Activated CD8-positive, alpha-beta T cell treated with anti-CD3 and anti-CD28 coated beads for 36 hours (primary cell): ENCODE measurements at regions not wholly inside any gene's neighbourhood (a gene's known extent, or its start where the extent isn't known, plus 50 kb on each side); places are given as distances from the start of the nearest gene placed in this dataset.
"Not testable (repeated sequence)": the region's sequence is repeated elsewhere in the genome, so short reads cannot be mapped to it uniquely, and the experiment has no call there.

Experiments
- ATAC-seq: fragments of 200-7000 bp; cut with Tn5 transposase; one replicate; pipeline ENCODE4 v1.10.0; 2021; ENCODE audit warnings: mild to moderate bottlenecking, moderate library complexity
- CTCF ChIA-PET: fragments of 350-600 bp; sonication (Branson Sonifier 250); formaldehyde crosslinking; loops from one replicate; lab custom pipeline; 2021; ENCODE audit warnings: antibody characterized with exemption; lab: Charles Lee
- POLR2A ChIA-PET: fragments of 350-600 bp; sonication (Branson Sonifier 250); formaldehyde crosslinking; loops from one replicate; lab custom pipeline; 2021; ENCODE audit warnings: antibody characterized with exemption; lab: Charles Lee
- DNase-seq: peaks from one replicate; pipeline ENCODE4 v3.0.0-alpha.2; 2020
- H3K27ac Mint-ChIP-seq: one replicate; pipeline ENCODE4 v1.8.0; 2021; ENCODE audit warnings: mild to moderate bottlenecking, mixed read lengths
- H3K27me3 Mint-ChIP-seq: one replicate; pipeline ENCODE4 v1.8.0; 2021; ENCODE audit warnings: mixed read lengths
- H3K36me3 Mint-ChIP-seq: one replicate; pipeline ENCODE4 v1.8.0; 2021; ENCODE audit warnings: low read depth, mixed read lengths
- H3K4me1 Mint-ChIP-seq: one replicate; pipeline ENCODE4 v1.8.0; 2021; ENCODE audit warnings: low read depth, mixed read lengths
- H3K4me3 Mint-ChIP-seq: one replicate; pipeline ENCODE4 v1.8.0; 2021; ENCODE audit warnings: mild to moderate bottlenecking, moderate library complexity, mixed read lengths
- H3K9me3 Mint-ChIP-seq: one replicate; pipeline ENCODE4 v1.8.0; 2021; ENCODE audit warnings: mixed read lengths
- intact Hi-C: fragments of 100-400 bp; cut with micrococcal nuclease; formaldehyde crosslinking; loops from one replicate; pipeline ENCODE4 v1.10.0; 2022
- TF ChIP-seq, protein P1 (sequence below): fragments of 200-600 bp; IDR thresholded peaks from one replicate; pipeline ENCODE4 v1.8.0; 2022; ENCODE audit warnings: antibody characterized with exemption, mild to moderate bottlenecking

DNA sequence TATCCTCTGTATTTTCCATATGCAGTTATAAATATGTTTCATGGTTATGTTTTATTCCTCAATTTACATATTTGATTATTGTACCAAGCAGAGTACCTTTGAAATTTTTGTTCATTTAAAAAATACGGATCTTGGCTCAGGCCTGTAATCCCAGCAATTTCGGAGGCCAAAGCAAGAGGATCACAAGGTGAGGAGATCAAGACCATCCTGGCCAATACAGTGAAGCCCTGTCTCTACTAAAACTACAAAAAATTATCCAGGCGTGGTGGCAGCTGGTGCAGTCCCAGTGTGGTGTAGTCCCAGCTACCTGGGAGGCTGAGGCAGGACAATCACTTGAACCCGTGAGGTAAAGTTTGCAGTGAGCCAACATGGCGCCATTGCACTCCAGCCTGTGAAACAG is 251.2 kb upstream of the TPTE start:
- H3K27me3 Mint-ChIP-seq, POLR2A ChIA-PET, H3K27ac Mint-ChIP-seq, DNase-seq, CTCF ChIA-PET, H3K4me3 Mint-ChIP-seq, ATAC-seq, H3K36me3 Mint-ChIP-seq, intact Hi-C loops, H3K4me1 Mint-ChIP-seq: not testable (repeated sequence)
- peaks cover 15% of the 10 kb centered on the region for H3K9me3 Mint-ChIP-seq

DNA sequence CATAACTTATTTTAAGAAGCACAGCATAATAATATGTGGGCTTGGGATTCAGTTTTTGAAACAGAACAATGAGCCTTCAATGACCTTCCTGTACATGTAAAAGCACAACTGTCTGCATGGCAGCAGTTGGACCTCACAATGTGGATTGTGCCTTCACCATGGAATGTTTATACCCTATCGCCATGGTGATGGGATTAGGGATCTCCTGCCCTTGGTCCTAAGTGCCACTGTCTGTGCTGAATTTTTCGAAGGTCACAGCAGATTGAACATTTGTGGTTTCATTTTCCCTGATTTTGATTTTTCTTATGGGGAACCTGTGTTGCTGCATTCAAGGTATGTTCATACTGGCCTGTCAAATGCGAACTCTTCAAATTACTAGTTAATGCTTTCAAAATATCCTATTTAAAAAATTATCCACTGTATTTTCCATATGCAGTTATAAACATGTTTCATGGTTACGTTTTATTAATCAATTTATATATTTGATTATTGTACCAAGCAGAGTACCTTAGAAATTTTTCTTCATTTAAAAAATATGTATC is 249.6 kb upstream of the TPTE start:
- ATAC-seq, POLR2A ChIA-PET, intact Hi-C loops, H3K27ac Mint-ChIP-seq, H3K4me3 Mint-ChIP-seq, H3K4me1 Mint-ChIP-seq, CTCF ChIA-PET, H3K36me3 Mint-ChIP-seq, H3K27me3 Mint-ChIP-seq, DNase-seq: not testable (repeated sequence)
- H3K9me3 Mint-ChIP-seq, result peaks cover 15% of the 10 kb centered on the region

DNA sequence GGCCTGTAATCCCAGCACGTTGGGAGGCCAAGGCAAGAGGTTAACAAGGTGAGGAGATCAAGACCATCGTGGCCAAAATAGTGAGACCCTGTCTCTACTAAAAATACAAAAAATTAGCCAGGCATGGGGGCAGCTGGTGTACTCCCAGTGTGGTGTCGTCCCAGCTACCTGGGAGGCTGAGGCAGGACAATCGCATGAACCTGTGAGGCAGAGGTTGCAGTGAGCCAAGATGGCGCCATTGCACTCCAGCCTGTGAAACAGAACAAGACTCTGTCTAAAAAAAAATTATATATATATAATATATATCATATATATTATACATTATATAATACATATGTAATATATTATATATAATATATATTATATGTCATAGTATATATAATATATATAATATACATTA is 249.2 kb upstream of the TPTE start:
- intact Hi-C loops, result no loop called here
- TF ChIP-seq, protein P1, sequence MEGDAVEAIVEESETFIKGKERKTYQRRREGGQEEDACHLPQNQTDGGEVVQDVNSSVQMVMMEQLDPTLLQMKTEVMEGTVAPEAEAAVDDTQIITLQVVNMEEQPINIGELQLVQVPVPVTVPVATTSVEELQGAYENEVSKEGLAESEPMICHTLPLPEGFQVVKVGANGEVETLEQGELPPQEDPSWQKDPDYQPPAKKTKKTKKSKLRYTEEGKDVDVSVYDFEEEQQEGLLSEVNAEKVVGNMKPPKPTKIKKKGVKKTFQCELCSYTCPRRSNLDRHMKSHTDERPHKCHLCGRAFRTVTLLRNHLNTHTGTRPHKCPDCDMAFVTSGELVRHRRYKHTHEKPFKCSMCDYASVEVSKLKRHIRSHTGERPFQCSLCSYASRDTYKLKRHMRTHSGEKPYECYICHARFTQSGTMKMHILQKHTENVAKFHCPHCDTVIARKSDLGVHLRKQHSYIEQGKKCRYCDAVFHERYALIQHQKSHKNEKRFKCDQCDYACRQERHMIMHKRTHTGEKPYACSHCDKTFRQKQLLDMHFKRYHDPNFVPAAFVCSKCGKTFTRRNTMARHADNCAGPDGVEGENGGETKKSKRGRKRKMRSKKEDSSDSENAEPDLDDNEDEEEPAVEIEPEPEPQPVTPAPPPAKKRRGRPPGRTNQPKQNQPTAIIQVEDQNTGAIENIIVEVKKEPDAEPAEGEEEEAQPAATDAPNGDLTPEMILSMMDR, result no peak
- Mint-ChIP-seq H3K27me3 (no peaks in the 10 kb centered on the region), H3K4me3 (no peak overlapping the region), H3K9me3 (peaks cover 15% of the 10 kb centered on the region), H3K36me3 (peaks cover 4% of the 10 kb centered on the region), H3K27ac (no peak overlapping the region), H3K4me1 (no peaks in the 10 kb centered on the region)
- ChIA-PET POLR2A (no interaction called here), CTCF (no interaction called here)
- ATAC-seq, result peak; percentile 49
- DNase-seq, result peak; percentile 5

DNA sequence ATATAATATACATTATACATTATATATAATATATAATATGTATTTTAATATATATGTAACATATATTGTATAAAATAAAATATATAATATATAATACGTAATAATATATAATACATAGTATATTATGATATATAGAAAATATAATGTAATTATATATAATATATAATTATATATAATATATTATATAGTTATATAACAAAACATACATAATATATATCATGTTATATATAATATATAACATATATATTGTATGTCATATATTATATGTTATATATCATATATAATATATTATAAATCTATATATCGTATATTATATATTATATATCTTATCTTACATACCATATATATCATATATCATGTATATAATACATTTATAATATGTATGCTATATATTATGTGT is 248.2 kb upstream of the TPTE start:
- H3K9me3 Mint-ChIP-seq, result peaks cover 15% of the 10 kb centered on the region
- DNase-seq, result no peak
- no peaks in the 10 kb centered on the region for H3K27me3 Mint-ChIP-seq
- ChIA-PET CTCF (no interaction called here), POLR2A (no interaction called here)
- ATAC-seq, result no peak
- H3K27ac Mint-ChIP-seq, result no peak overlapping the region
- no peak overlapping the region for H3K4me3 Mint-ChIP-seq
- no peaks in the 10 kb centered on the region for H3K4me1 Mint-ChIP-seq
- intact Hi-C loops, result no loop called here
- H3K36me3 Mint-ChIP-seq, result peaks cover 4% of the 10 kb centered on the region
- TF ChIP-seq, protein P1, result no peak

DNA sequence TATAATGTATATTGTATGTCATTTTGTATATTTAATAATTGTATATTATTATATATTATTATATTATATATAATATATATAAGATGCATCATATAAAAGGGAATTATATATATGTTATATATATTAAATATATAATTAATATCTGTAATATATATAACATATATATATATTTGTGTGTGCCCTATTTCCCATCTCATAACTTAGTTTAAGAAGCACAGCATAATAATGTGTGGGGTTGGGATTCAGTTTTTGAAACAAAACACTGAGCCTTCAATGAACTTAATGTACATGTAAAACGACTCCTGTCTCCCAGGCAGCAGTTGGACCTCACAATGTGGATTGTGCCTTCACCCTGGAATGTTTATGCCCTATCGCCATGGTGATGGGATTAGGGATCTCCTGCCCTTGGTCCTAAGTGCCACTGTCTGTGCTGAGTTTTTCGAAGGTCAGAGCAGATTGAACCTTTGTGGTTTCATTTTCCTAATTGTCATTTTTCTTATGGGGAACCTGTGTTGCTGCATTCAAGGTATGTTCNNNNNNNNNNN is 247.5 kb upstream of the TPTE start:
- H3K27ac Mint-ChIP-seq, intact Hi-C loops, POLR2A ChIA-PET, H3K4me1 Mint-ChIP-seq, H3K4me3 Mint-ChIP-seq, CTCF ChIA-PET, H3K27me3 Mint-ChIP-seq, ATAC-seq, H3K36me3 Mint-ChIP-seq: not testable (repeated sequence)
- peaks cover 15% of the 10 kb centered on the region for H3K9me3 Mint-ChIP-seq
- DNase-seq, result peak; percentile 3
